Duodenal mucosa (tissue), 2 donors: ENCODE measurements at regions not wholly inside any gene's neighbourhood (a gene's known extent, or its start where the extent isn't known, plus 50 kb on each side); places are given as distances from the start of the nearest gene placed in this dataset.

ENCODE experiments used
- H3K27ac ChIP-seq: one replicate; pipeline ENCODE4 v1.7.0; 2013; ENCODE audit warnings: low read depth, low read length
- H3K27me3 ChIP-seq, 2 donors: one replicate each; pipeline ENCODE4 v1.7.0; 2013; ENCODE audit warnings: low read length in 2 of 2, control low read depth in 1 of 2; ENCODE audit not compliant: insufficient read depth in 2 of 2, control insufficient read depth in 1 of 2
- H3K36me3 ChIP-seq, 2 donors: one replicate each; pipeline ENCODE4 v1.7.0; 2013; ENCODE audit warnings: low read length in 2 of 2, control low read depth in 1 of 2; ENCODE audit not compliant: insufficient read depth in 2 of 2, control insufficient read depth in 1 of 2
- H3K4me1 ChIP-seq, 2 donors: one replicate each; pipeline ENCODE4 v1.7.0; 2013; ENCODE audit warnings: low read length in 2 of 2, control low read depth in 1 of 2; ENCODE audit not compliant: insufficient read depth in 2 of 2, control insufficient read depth in 1 of 2
- H3K4me3 ChIP-seq, 2 donors: one replicate each; pipeline ENCODE4 v1.7.0; 2013; ENCODE audit warnings: low read length in 2 of 2, low read depth in 1 of 2
- H3K9ac ChIP-seq, 2 donors: one replicate each; pipeline ENCODE4 v1.7.0; 2013; ENCODE audit warnings: low read length in 2 of 2, low read depth in 1 of 2
- H3K9me3 ChIP-seq, 2 donors: one replicate each; pipeline ENCODE4 v1.7.0; 2013; ENCODE audit warnings: low read length in 2 of 2, control low read depth in 1 of 2; ENCODE audit not compliant: control insufficient read depth in 1 of 2

DNA sequence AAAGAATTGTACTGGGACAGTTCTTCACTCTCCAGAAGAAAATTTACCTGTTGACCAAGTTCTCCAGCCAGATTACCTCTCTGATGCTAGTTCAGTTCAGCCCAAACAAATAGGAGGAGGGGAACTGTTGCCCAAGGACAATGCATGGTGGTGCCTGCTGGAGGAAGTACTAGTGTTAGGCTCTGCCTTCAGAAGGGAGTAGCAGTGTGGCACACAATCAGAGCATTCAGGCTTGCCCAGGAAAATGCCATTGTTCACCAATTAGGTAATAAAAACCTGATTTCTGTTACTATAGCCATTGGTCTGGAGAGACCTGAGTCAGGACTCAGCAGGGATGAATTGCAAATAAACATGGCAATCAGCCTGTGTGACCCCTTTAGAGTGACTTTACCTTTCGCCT, 720.8 kb upstream of the ZNF608 start:
- H3K27me3 ChIP-seq, result no peaks in the 10 kb centered on the region
- no peaks in the 10 kb centered on the region for H3K36me3 ChIP-seq
- H3K9me3 ChIP-seq, result no peaks in the 10 kb centered on the region
- no peaks in the 10 kb centered on the region for H3K4me1 ChIP-seq
- no peak overlapping the region for H3K27ac ChIP-seq
- no peak overlapping the region for H3K4me3 ChIP-seq
- no peak overlapping the region for H3K9ac ChIP-seq

DNA sequence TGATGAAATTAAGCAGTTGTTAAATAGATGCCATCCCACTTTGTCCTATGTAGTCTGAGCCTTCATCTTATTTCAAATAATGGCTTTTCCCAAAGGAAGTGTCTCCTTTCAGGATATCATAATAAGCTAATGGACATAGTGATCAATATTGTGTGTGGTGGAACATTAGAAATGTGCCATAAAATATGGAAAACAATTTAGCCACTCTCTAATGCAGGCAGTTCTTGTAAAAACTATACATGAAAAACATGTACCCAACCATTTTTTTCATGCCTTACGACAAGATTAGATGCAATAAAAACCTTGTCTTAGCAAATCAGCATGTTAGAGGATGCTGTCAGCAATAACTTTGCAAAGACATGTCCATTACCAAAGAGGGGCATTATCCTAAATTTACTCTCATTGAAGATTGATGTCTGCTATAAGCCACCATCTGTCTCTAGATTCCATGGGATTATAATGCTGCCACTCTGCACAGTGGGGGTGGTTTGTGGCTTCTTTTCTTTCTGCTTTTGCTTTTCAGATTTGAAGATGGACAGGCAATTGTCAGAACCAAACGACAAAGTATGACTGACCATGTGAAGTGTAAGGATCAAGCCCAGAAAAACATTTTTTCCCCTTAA, 724.0 kb upstream of the ZNF608 start:
- Histone ChIP-seq H3K27me3 (no peaks in the 10 kb centered on the region), H3K9ac (no peak overlapping the region), H3K4me3 (no peak overlapping the region), H3K27ac (no peak overlapping the region), H3K4me1 (no peaks in the 10 kb centered on the region), H3K9me3 (no peaks in the 10 kb centered on the region), H3K36me3 (no peaks in the 10 kb centered on the region)

DNA sequence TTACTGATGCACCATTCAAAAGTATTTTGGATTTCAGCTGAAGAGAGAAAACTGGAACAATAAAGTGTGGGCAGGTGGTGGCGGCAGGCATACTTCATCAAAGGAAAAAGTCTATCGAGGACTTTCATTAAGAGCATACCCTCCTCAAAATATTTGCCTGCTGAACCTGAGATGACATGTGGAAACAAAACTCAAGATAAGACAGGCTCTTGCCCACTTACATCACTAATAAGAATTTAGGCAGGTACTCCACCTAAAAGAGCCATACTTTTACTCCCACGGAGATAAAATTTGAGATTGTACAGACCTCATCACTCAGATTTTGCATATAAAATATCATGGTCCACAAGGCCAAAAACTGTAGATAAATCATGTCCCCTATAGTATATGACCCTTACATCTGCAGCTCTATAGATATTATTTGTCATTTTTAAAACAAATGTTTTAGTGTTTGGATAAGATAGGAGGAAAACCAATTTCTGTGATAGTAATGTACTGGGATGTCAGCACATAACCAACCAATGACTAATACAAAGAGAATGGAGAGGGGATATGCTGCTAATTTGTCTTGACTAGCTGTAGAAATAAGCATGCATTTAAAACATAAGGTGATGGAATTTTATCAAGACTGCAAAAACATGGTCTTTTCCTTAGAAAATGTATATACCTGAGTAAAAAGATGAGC, 730.6 kb upstream of the ZNF608 start:
- Histone ChIP-seq H3K27me3 (no peaks in the 10 kb centered on the region), H3K9me3 (no peaks in the 10 kb centered on the region), H3K27ac (no peak overlapping the region), H3K36me3 (no peaks in the 10 kb centered on the region), H3K4me3 (no peak overlapping the region), H3K9ac (no peak overlapping the region), H3K4me1 (no peaks in the 10 kb centered on the region)

- Histone ChIP-seq H3K36me3 (no peaks in the 10 kb centered on the region), H3K9me3 (no peaks in the 10 kb centered on the region), H3K4me3 (no peak overlapping the region), H3K27me3 (no peaks in the 10 kb centered on the region), H3K9ac (no peak overlapping the region), H3K27ac (no peak overlapping the region), H3K4me1 (no peaks in the 10 kb centered on the region)
Measured at GRCh38 chr5:125477586-125477975, 731.1 kb upstream of the ZNF608 start.

DNA sequence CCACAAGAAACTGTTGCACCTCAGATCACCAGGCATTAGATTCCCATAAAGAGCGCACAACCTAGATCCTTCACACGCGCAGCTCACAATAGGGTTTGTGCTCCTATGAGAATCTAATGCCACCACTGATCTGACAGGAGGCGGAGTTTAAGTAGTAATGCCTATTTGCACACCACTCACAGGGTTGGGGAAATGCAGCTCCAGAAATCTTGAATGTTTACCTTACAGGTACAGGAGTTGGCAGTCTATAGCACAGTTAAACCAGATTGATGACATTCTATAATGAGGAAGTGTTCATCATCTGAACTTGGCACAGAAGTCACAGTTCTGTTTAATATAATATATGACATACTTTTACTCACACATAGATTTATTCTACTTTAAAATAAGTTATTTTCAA, 732.2 kb upstream of the ZNF608 start:
- no peaks in the 10 kb centered on the region for H3K27me3 ChIP-seq
- H3K4me3 ChIP-seq, result no peak overlapping the region
- no peaks in the 10 kb centered on the region for H3K4me1 ChIP-seq
- H3K9ac ChIP-seq, result no peak overlapping the region
- H3K27ac ChIP-seq, result no peak overlapping the region
- H3K36me3 ChIP-seq, result no peaks in the 10 kb centered on the region
- no peaks in the 10 kb centered on the region for H3K9me3 ChIP-seq

DNA sequence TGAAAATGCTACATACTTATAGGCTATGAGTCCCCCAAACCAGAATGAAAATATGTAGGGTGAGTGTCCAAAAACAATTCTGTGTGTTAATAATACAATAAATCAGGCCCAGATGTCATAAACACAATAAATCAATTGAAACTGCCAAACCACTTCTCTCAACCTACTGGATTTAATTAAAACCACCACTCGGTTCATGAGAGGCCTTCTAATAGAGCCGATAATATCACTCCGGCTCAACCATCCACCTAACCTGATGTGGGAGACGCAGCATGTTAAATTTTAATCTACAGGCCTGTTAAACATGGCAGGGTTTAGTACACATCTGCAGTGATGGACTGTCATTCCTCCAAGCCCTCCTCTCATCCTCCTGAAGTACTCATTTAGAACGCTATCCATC, 734.5 kb upstream of the ZNF608 start:
- no peak overlapping the region for H3K27ac ChIP-seq
- H3K9me3 ChIP-seq, result no peaks in the 10 kb centered on the region
- H3K4me3 ChIP-seq, result no peak overlapping the region
- no peak overlapping the region for H3K9ac ChIP-seq
- peaks cover 6 to 19% of the 10 kb centered on the region in 2 donors for H3K4me1 ChIP-seq
- H3K27me3 ChIP-seq, result no peaks in the 10 kb centered on the region
- no peaks in the 10 kb centered on the region for H3K36me3 ChIP-seq

DNA sequence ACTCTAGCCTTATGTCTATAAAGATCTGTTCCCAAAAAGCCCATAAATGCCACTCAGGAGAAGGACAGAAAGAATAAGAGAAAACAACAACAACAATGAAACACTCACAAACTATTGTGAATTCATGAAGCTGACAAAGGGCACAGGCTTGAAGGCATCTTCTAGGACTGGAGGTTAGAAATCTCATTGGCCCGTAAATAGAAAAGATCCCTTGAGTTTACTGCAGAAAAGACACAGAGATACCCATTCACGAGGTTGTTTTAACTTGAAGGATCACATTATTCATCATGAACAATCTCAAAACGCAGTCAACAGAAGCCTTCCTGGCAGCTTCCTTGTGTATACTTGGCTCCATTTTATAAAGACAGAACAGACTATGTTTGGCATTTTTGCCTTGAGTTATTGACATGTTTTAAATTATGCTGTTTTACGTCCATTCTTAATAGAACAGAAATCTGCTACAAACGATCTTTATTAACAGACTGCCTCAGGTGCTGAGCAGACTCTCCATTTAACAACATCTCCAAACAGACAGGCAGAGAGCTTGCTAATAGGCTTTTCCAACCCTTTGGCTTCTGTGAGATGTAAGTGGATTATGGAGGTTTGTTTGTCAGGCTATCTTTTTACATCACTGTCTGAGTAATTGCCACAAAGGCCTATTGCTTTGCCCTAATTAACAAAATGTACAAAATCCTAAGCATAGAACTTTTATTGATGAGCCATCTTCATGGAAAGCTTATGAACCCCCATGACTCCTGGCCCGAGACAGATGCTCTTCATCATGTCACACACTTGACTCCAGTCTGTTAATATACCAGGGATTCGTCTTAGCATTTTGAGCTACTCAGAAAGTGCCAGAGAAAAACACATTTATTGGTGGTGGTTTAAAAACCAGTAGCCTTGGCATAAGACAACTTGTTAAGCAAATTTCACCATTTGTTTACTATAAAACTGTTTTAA, 735.3 kb upstream of the ZNF608 start:
- Histone ChIP-seq H3K27me3 (no peaks in the 10 kb centered on the region), H3K36me3 (no peaks in the 10 kb centered on the region), H3K9ac (no peak overlapping the region), H3K27ac (no peak overlapping the region), H3K4me1 (peaks cover 6 to 19% of the 10 kb centered on the region in 2 donors), H3K9me3 (no peaks in the 10 kb centered on the region), H3K4me3 (no peak overlapping the region)

- Histone ChIP-seq H3K27ac (no peak overlapping the region), H3K9me3 (no peaks in the 10 kb centered on the region), H3K27me3 (no peaks in the 10 kb centered on the region), H3K4me1 (peaks cover 6 to 19% of the 10 kb centered on the region in 2 donors), H3K4me3 (no peak overlapping the region), H3K9ac (no peak overlapping the region), H3K36me3 (no peaks in the 10 kb centered on the region)
Measured at GRCh38 chr5:125483609-125484008, 737.2 kb upstream of the ZNF608 start.

DNA sequence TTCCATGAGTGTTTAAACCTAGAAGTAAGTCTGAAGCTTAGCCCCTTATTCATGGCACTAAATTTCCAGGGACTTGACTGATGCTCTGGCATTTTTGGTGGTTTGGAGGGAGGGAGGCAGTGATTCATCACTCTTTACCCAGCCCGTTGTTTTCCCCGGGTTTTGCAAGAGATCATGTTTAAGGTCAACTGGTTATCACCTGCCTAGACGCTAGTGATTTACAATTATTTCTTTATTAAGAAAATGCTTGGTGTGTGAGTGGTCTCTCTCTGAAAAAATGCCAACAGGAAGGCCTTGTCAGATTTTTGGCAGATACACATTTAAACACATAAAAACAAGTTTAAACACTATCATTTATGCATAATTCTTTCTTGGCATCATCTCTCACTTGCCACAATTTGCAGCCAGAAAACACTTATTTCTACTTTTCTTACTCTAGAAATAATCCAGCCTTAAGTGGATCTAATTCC, 737.9 kb upstream of the ZNF608 start:
- Histone ChIP-seq H3K4me3 (peak overlapping the region; percentile 18 to 28), H3K27me3 (no peaks in the 10 kb centered on the region), H3K4me1 (peaks cover 6 to 19% of the 10 kb centered on the region in 2 donors), H3K9ac (no peak overlapping the region), H3K27ac (no peak overlapping the region), H3K9me3 (no peaks in the 10 kb centered on the region), H3K36me3 (no peaks in the 10 kb centered on the region)
